ENCODE measurements at regions not wholly inside any gene's neighbourhood (a gene's known extent, or its start where the extent isn't known, plus 50 kb on each side); places are given as distances from the start of the nearest gene placed in this dataset.

DNA sequence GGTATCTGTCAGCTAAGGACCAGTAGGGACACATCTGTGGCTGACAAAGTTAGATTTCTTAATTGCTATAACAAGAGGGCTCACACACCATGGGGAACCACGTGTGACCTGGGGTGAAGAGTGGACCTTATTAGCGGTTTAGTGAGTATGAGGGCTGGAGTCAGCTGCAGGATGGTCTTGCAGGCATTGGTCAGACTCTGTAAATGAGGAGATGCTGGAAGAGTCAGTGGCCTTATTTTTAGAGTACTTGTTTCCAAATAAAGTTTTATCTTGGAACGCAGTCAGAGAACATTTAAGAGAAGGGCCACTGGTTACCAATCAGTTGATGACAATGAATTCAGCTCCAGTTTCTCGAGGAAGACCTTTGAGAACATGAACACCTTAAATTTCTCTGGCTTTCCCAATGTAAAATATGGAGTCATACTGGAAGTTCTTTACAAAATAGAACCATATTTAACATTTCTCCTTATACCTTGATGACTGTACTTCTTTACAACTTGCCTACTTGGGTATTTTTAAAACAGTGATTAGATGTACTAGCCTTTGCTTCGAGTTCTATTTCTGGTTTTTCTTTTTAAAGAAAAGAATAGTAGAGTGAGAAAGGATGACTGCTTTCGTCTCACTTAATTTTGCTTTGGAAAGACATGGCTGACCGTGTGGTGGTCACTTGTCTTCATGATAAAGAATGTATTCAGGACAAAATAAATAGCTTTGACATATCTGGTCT, 185.9 kb upstream of the S1PR3 start:
- in situ Hi-C loops (cut with HindIII; ENCODE audit: extremely low pct_ligation_motif_present, low pct_unique_long_range_greater_than_20kb) = no loop called here
- Histone ChIP-seq H3K79me2 (ENCODE audit: insufficient read depth, low read length) (no peaks in the 10 kb centered on the region), H3K4me1 (ENCODE audit: insufficient read depth, low read length) (no peaks in the 10 kb centered on the region), H3K27me3 (ENCODE audit: control insufficient read depth in 1 of 2, insufficient read depth in 2 of 2, low read length in 2 of 2) (peaks cover 0 to 11% of the 10 kb centered on the region in 2 experiments; a peak in 3 of 5 replicates), H3K9me3 (ENCODE audit: low read length) (no peaks in the 10 kb centered on the region), H4K20me1 (ENCODE audit: insufficient read depth, low read length) (no peaks in the 10 kb centered on the region), H2AFZ (ENCODE audit: low read length) (no peak overlapping the region), H3K27ac (ENCODE audit: extremely low read length, insufficient read depth, low read length) (no peak overlapping the region), H3K4me2 (ENCODE audit: low read depth, low read length) (no peak overlapping the region), H3K9ac (ENCODE audit: insufficient read depth, low read depth, low read length) (no peak overlapping the region), H3K4me3 (replicated peaks in 1 of 3; ENCODE audit: insufficient read depth in 1 of 3, low read depth in 2 of 3, low read length in 3 of 3) (no peak overlapping the region), H3K36me3 (replicated peaks in 1 of 2; ENCODE audit: control insufficient read depth in 1 of 2, insufficient read depth in 2 of 2, low read length in 2 of 2) (no peaks in the 10 kb centered on the region)
- no peak for DNase-seq (ENCODE audit: low spot score)
- intact Hi-C loops (cut with micrococcal nuclease; ENCODE audit: unreplicated experiment) = no loop called here
- no peak for ATAC-seq
- ChIA-PET POLR2A (no interaction called here), CTCF (ENCODE audit: low intra/inter-chr PET ratio, low total read pairs) (no interaction called here)
- BruUV-seq (replicated peaks) = no TSS peak
- FAIRE-seq = no peak
- TF ChIP-seq ZNF569 (CRISPR knock-in tag; IDR thresholded peaks at IDR 0.05; ENCODE audit: borderline replicate concordance) = no peak
- 3% methylated on average over 7 of the region's 7 CpGs for WGBS (ENCODE audit: low lambda C conversion rate)

DNA sequence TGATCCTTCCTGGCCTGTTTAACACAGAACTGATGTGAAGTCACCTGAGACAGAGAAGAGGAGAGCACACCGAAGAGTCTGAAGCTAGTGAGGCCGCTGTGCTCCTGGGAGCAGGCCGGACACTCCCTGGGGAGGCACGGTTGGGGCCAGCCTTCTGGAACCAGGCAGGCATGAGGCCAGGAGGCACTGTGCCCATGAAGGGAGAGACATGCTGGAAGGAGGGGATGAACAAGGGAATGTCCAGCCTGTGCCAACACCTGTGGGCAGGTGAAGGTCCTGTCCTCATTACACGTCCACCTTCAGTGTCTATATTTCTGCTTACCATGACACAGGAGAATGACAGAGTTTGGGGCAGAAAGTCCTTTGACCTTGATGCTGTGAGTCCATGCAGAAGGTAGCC, 183.8 kb upstream of the S1PR3 start:
- no peak overlapping the region for H3K9ac ChIP-seq (ENCODE audit: insufficient read depth, low read depth, low read length)
- H3K4me1 ChIP-seq (ENCODE audit: insufficient read depth, low read length) = no peaks in the 10 kb centered on the region
- POLR2A ChIA-PET = no interaction called here
- H3K79me2 ChIP-seq (ENCODE audit: insufficient read depth, low read length) = no peaks in the 10 kb centered on the region
- CTCF ChIA-PET (ENCODE audit: low intra/inter-chr PET ratio, low total read pairs) = no interaction called here
- intact Hi-C loops (cut with micrococcal nuclease; ENCODE audit: unreplicated experiment) (no loop called here), in situ Hi-C loops (cut with HindIII; ENCODE audit: extremely low pct_ligation_motif_present, low pct_unique_long_range_greater_than_20kb) (no loop called here)
- FAIRE-seq (no peak), DNase-seq (ENCODE audit: low spot score) (no peak), ATAC-seq (no peak)
- no peak overlapping the region for H3K27ac ChIP-seq (ENCODE audit: extremely low read length, insufficient read depth, low read length)
- no peak for TF ChIP-seq POLR2G (IDR thresholded peaks at IDR 0.05; ENCODE audit: low read depth, low read length)
- TF ChIP-seq U2AF2 (IDR thresholded peaks at IDR 0.05; ENCODE audit: low read depth, low read length) = no peak
- TF ChIP-seq ZNF441 (CRISPR knock-in tag; IDR thresholded peaks at IDR 0.05; ENCODE audit: borderline replicate concordance) = no peak
- TF ChIP-seq, protein P1, sequence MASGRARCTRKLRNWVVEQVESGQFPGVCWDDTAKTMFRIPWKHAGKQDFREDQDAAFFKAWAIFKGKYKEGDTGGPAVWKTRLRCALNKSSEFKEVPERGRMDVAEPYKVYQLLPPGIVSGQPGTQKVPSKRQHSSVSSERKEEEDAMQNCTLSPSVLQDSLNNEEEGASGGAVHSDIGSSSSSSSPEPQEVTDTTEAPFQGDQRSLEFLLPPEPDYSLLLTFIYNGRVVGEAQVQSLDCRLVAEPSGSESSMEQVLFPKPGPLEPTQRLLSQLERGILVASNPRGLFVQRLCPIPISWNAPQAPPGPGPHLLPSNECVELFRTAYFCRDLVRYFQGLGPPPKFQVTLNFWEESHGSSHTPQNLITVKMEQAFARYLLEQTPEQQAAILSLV (CRISPR knock-in tag; IDR thresholded peaks at IDR 0.05; ENCODE audit: borderline replicate concordance) = no peak
- TF ChIP-seq, protein P2, sequence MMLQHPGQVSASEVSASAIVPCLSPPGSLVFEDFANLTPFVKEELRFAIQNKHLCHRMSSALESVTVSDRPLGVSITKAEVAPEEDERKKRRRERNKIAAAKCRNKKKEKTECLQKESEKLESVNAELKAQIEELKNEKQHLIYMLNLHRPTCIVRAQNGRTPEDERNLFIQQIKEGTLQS (CRISPR knock-in tag; IDR thresholded peaks at IDR 0.05) = no peak
- TF ChIP-seq ZNF550 (CRISPR knock-in tag; IDR thresholded peaks at IDR 0.05; ENCODE audit: borderline replicate concordance) = no peak
- H2AFZ ChIP-seq (ENCODE audit: low read length) = no peak overlapping the region
- peaks cover 0 to 6% of the 10 kb centered on the region in 2 experiments; a peak in 2 of 5 replicates for H3K27me3 ChIP-seq (ENCODE audit: control insufficient read depth in 1 of 2, insufficient read depth in 2 of 2, low read length in 2 of 2)
- no peak overlapping the region for H3K4me3 ChIP-seq (replicated peaks in 1 of 3; ENCODE audit: insufficient read depth in 1 of 3, low read depth in 2 of 3, low read length in 3 of 3)
- no peaks in the 10 kb centered on the region for H3K9me3 ChIP-seq (ENCODE audit: low read length)
- 45% methylated on average over 4 of the region's 5 CpGs for WGBS (ENCODE audit: low lambda C conversion rate)
- no peaks in the 10 kb centered on the region for H4K20me1 ChIP-seq (ENCODE audit: insufficient read depth, low read length)
- no TSS peak for BruUV-seq (replicated peaks)
- no peak overlapping the region for H3K4me2 ChIP-seq (ENCODE audit: low read depth, low read length)
- no peaks in the 10 kb centered on the region for H3K36me3 ChIP-seq (replicated peaks in 1 of 2; ENCODE audit: control insufficient read depth in 1 of 2, insufficient read depth in 2 of 2, low read length in 2 of 2)
